Activated CD4-positive, alpha-beta memory T cell treated with anti-CD3 and anti-CD28 coated beads, Interleukin-2, amount 10 ng/mL, durations not matched to agents 7 days and 5 days (primary cell): ENCODE measurements at regions not wholly inside any gene's neighbourhood (a gene's known extent, or its start where the extent isn't known, plus 50 kb on each side); places are given as distances from the start of the nearest gene placed in this dataset.
"Not testable (repeated sequence)": the region's sequence is repeated elsewhere in the genome, so short reads cannot be mapped to it uniquely, and the experiment has no call there.

Source experiments
- CTCF ChIA-PET: fragments of 350-600 bp; sonication (Branson Sonifier 250); formaldehyde crosslinking; loops from one replicate; lab custom pipeline; 2021; ENCODE audit warnings: antibody characterized with exemption, inconsistent platforms; lab: Charles Lee
- POLR2A ChIA-PET: fragments of 350-600 bp; sonication (Branson Sonifier 250); formaldehyde crosslinking; loops from one replicate; lab custom pipeline; 2021; ENCODE audit warnings: antibody characterized with exemption; lab: Charles Lee
- DNase-seq: peaks from one replicate; pipeline ENCODE4 v3.0.0-alpha.2; 2020
- H3K27ac Mint-ChIP-seq: one replicate; pipeline ENCODE4 v1.8.0; 2021; ENCODE audit warnings: mild to moderate bottlenecking, mixed read lengths
- H3K27me3 Mint-ChIP-seq: one replicate; pipeline ENCODE4 v1.8.0; 2021; ENCODE audit warnings: mixed read lengths
- H3K36me3 Mint-ChIP-seq: one replicate; pipeline ENCODE4 v1.8.0; 2021; ENCODE audit warnings: low read depth, mixed read lengths
- H3K4me1 Mint-ChIP-seq: one replicate; pipeline ENCODE4 v1.8.0; 2021; ENCODE audit warnings: mixed read lengths
- H3K4me3 Mint-ChIP-seq: one replicate; pipeline ENCODE4 v1.8.0; 2021; ENCODE audit warnings: mild to moderate bottlenecking, mixed read lengths
- H3K9me3 Mint-ChIP-seq: one replicate; pipeline ENCODE4 v1.8.0; 2021; ENCODE audit warnings: mixed read lengths

DNA sequence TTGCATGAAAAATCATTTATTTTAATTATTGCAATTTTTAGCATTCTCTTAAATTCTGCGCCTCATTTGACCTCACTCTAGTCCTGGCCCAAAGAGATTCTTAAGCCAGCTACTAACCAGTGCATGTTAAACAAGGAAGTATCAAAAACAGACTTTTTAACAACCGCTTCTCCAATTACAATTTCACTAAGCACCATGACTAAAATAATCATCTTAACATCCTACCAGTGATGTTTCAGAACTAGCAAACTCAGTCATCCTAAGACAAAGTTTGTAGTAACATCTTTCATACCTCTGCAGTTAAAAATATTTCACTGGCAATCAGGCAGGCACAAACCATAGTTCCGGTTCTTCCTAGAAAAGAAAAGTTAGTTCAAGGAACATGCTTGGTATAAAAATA, 75.5 kb upstream of the NEK3 start:
- CTCF ChIA-PET, H3K27ac Mint-ChIP-seq, H3K27me3 Mint-ChIP-seq, H3K9me3 Mint-ChIP-seq, H3K4me3 Mint-ChIP-seq, H3K36me3 Mint-ChIP-seq, H3K4me1 Mint-ChIP-seq, POLR2A ChIA-PET, DNase-seq: not testable (repeated sequence)

DNA sequence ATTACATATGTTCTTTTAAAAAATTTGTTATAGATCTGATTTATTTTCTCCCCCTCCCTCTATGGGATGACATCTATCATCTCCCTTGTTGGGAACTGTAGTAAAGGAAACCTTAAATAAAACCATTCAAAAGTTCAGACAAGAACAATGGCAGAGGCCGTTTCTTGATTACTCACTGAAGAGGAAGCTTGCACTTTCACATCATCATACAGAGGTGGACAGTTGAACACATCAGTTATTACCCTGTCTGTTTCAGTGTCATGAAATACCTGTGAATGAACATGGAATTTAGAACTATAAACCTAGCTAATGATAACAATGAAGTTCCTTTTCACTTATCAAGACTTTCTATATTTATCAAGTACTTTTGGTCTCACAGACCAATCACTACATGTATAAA, 63.7 kb upstream of the NEK3 start:
- H3K4me3 Mint-ChIP-seq, POLR2A ChIA-PET, H3K4me1 Mint-ChIP-seq, DNase-seq, H3K36me3 Mint-ChIP-seq, CTCF ChIA-PET, H3K27me3 Mint-ChIP-seq, H3K27ac Mint-ChIP-seq, H3K9me3 Mint-ChIP-seq: not testable (repeated sequence)

DNA sequence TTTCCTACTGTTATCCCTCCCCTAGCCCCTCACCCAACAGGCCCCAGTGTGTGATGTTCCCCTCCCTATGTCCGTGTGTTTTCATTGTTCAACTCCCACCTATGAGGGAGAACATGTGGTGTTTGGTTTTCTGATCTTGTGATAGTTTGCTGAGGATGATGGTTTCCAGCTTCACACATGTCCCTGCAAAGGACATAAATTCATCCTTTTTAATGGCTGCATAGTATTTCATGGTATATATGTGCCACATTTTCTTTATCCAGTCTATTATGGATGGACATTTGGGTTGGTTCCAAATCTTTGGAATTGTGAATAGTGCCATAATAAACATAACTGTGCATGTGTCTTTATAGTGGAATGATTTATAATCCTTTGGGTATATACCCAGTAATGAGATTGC, 54.5 kb upstream of the NEK3 start:
- H3K4me3 Mint-ChIP-seq, H3K9me3 Mint-ChIP-seq, CTCF ChIA-PET, H3K4me1 Mint-ChIP-seq, H3K27ac Mint-ChIP-seq, DNase-seq, H3K36me3 Mint-ChIP-seq: not testable (repeated sequence)
- POLR2A ChIA-PET: interaction anchor here (0.6 kb wide), 1 partner anchor 900 kb away, joined by 3 read pairs; no protein-coding TSS in a partner anchor
- H3K27me3 Mint-ChIP-seq: peaks cover 21% of the 10 kb centered on the region

DNA sequence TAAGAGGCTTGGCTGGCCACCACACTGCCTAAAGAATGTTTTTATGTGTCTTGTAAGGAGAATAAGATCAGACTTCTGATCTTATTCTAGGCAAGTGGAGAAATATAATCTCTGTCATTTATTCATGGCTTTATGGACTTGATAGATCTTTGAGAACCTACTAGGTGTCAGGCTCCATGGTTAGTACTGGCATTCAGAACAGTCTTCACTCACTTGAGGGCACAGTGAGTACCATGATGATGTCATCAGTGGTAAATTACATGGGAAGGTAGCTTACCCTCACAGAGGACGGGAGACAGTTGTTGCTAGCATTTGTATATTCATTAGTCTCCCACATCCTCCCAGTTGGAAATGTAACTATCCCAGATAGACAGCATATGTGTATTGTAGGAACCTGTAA, 53.5 kb upstream of the NEK3 start:
- CTCF ChIA-PET, H3K9me3 Mint-ChIP-seq, POLR2A ChIA-PET: not testable (repeated sequence)

GRCh38 chr13:52211416-52211776, 52.0 kb upstream of the NEK3 start:
- H3K27ac Mint-ChIP-seq, POLR2A ChIA-PET, H3K9me3 Mint-ChIP-seq, DNase-seq, H3K4me1 Mint-ChIP-seq, CTCF ChIA-PET, H3K4me3 Mint-ChIP-seq, H3K36me3 Mint-ChIP-seq: not testable (repeated sequence)
- peaks cover 21% of the 10 kb centered on the region for H3K27me3 Mint-ChIP-seq

More for the DNA sequence above, 53.5 kb upstream of the NEK3 start:
- not testable (repeated sequence) for DNase-seq, H3K4me3 Mint-ChIP-seq, H3K36me3 Mint-ChIP-seq, H3K27ac Mint-ChIP-seq, H3K4me1 Mint-ChIP-seq
- H3K27me3 Mint-ChIP-seq: peaks cover 23% of the 10 kb centered on the region

DNA sequence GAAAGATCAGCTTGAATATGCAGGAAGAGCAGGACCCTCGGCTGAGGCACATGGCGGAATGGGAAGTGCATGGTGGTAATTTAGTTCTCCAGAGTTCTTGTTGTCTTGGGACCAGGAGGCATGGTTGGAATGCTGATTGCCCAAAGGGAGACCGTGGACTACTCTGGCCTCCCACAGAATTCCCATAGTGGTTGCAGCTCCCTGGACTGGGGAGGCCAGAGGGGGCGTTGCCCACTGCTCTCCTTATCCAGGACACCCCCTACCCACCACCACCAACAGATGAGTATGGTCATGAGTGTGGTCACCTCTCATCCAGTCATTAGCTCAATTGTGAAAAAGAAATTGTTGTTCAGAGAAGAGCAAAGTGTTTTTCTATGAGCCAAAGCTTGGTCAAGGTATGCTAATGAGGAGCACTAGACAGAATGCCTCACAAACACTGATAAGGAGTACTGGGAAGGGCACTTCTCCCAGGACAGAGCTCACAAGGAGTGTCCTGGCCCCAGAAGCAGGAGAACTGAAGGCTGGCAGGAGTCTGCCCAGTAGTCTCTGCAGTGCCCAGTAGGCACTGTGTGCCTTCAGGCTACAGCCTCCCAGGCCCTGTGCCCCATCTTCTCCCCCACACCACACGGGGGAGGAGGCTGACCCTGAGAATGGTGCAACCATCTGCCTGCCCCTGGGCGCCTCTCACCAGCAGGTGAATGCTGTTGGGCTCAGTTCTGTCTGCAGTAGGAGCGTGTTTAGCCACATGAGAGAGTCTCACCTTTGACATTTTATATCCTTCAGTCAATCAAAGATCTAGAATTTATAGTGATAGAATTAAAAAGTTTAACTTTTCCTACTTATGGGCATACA, 51.4 kb upstream of the NEK3 start:
- H3K36me3 Mint-ChIP-seq, H3K9me3 Mint-ChIP-seq, CTCF ChIA-PET, POLR2A ChIA-PET, H3K4me3 Mint-ChIP-seq, H3K4me1 Mint-ChIP-seq, DNase-seq, H3K27ac Mint-ChIP-seq: not testable (repeated sequence)
- peaks cover 18% of the 10 kb centered on the region for H3K27me3 Mint-ChIP-seq
